GM19025 (cell line): ENCODE measurements at regions not wholly inside any gene's neighbourhood (a gene's known extent, or its start where the extent isn't known, plus 50 kb on each side); places are given as distances from the start of the nearest gene placed in this dataset.

ENCODE experiments used
- ATAC-seq: cut with Tn5 transposase; IDR thresholded peaks from one replicate; pipeline ENCODE4 v1.9.1; 2021; ENCODE audit warnings: mild to moderate bottlenecking, low read depth, moderate library complexity; ENCODE audit not compliant: unreplicated experiment

DNA sequence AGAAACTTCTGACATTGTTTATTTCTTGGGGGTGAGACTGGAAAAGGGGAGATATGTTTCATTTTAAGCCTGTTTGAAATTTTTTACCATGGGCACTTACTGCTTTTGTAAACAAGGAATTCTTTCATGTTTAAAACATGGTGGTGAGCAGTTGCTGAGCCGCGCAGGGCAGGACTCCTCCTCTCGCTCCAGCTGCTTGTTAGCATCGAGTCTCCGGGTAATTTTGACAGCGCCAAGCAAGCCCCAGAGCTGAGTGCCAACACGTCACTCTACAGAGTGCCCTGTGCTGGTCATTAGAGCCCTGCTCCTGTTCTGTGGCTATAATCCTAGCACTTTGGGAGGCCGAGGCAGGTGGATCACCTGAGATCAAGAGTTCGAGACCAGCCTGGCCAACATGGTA is 116.5 kb upstream of the MSX2 start:
- ATAC-seq: no peak

DNA sequence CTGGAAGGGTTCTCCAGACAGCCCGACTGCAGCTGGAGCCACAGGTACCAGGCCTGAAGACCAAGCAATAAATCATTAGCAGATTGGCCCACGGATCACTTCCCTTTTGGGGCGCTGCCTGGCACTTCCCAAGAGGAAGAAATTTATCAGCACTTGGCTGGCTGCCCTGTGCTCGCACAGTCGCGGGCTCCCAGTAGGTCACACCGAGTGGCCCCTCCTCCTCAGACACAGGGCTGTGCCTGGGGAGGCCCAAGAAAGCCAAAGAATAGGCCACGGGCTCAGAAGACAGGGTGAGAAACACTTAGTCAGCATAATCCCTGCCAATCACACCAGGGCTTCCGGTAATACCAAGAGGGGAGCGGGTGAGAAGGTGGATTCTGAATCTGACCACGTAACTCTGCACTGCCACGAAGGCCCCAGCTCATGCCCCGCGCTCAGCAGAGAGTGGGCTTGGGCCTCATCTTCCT is 115.7 kb upstream of the MSX2 start:
- no peak for ATAC-seq

DNA sequence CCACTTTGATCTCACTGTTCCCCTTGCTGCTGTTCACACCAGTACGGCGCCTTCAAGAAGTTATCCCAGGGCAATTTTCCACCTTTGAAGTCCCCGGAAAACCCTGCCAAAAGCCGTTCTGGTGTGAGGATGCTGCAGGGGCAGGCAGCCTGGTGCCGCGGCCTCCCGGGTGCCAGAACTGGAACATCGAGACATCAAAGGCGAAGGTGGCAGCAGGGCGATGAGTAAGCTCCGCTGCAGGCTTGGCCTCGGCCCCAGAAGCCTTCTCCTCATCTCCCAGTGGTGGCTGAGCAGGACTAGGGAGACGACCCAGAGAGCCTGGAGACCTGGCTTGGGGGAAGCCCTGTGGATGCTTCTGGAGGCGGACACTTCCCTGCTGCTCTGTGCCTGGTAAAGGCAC is 115.3 kb upstream of the MSX2 start:
- no peak for ATAC-seq

DNA sequence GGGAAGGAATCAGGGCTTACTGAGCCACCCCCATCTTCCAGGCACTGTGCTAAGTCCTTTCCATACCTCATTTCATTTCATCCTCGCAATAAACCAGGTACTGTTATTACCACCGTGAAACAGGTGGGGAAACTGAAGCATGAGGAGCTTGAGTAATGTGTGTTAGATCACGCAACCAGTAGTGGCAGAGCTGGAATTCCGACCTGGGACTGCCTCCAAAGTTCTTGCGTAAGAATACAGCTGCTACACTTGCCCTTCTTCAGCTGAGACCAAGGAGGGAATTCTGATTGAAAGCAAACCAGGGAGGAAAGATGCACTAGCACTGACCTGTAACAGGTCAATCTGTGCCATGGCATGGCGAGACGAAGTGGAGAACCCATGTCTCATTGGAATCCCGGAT is 113.4 kb upstream of the MSX2 start:
- no peak for ATAC-seq

DNA sequence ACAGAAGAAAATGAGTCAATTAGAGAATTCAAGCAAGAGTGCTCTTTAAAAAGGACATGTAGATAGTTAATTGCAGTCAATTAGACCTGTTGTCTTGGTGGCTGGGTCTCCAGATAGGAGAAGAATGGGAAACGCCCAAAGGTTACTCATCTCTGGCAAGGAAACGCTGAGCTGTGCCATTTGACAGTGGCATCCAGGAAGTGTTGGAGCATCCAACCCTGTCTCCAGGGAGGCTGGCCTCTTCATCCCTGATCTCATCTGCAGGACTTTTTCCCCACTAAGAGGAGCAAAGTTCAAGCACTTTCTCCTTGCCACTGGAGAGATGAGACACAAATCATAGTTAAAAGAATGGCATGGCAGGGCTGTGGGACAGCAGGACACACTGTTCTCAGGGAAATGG is 111.7 kb upstream of the MSX2 start:
- ATAC-seq: no peak

DNA sequence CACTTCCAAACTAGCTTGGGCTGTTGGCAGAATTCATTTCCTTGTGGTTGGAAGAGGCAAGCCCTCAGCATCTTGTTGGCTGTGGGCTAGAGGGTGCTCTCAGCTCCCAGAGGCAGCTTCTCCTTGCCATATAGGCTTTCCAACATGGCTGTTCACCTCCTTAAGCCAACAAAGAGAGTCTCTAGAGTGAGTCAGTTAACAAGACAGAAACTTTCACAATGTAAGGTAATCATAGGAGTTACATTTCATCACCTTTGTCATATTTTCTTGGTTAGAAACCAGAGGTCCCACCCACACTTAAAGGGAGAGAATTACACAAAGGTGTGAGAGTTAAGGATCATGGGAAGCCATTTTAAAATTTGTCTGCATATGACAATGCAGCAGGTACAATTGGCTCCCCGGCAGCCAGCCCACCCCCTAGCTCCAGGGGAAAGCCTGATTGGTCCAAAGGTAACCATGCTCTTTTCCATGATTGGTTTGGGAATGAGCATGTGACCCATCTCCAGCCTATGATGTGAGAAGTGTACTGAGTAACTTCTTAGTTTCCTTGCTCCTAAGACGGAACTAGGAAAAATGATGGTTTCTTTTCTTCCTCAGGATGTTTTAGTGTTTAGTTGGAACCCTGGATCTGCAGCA is 109.8 kb upstream of the MSX2 start:
- no peak for ATAC-seq

DNA sequence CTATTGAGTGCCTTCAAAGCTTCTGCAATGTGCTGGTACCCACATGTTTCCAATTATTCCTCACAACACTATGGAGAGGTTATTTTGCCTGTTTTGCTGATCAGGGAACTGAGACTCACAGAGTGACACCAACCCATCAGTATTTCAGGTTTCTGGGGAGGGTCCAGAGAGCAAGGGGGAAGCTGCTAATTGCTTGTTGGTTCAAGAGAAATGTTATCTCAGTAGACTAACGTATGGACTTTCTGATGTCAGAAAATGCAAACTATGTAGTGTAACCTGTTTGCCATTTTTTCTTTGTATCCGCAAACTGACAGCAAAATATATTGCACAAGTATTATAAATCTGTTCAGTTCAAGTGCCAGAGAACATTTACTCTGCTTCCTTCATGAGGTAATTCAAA is 108.3 kb upstream of the MSX2 start:
- no peak for ATAC-seq

DNA sequence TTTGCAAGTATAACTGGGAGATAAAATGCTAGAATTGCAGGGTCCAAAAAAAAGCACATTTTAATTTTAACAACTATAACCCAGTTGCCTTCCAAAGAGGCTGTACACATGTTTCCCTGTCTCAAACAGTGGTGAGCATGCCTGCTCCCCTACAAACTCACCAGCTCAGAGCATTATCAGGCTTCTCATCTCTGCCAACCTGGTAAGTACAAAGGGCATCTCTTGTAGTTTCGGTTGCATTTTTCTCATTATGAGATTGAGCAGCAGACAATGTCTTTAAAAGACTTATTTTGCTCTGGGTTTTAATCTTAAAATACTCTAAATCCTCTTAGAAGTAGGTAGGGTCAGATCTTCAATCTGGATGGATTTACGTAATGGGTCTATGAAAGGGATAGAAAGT is 107.1 kb upstream of the MSX2 start:
- ATAC-seq: no peak

DNA sequence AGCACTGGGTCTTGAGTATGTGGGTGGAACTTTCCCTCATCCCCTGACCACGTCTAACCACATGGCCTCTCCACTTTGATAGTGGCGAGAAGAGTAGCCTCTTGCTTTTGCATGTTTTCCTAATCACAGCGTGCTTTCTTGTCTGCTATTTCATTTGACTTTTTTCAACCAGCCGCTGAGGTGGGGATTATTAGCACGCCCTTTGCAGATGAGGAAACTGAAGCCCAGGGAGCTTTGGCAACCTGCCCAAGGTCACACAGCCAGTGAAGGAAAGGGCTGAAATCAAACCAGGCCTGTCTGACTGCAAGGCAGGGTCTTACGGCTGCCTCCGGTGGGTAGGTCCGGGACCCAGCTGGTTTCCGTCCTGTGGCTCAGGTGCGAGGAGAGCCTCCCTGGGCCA is 106.5 kb upstream of the MSX2 start:
- no peak for ATAC-seq

DNA sequence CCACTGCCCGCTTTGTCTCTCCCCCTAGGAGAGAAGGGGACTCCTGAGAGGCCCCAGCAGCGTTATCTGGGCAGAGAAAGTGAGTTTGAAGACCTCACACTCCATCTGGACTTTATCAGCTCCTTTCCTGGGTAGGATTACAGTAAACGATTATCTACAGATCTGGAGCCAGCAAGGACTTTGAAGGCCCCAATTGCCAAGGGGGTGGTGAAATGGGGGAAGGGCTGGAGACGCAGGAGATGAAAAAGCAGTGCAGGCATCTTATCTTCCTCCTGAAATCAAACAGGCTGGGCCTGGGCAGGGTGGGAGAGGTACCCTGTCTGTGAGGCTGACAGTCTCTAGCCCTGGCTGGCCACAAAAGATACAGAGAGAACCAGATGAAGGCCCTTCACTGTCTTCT is 105.8 kb upstream of the MSX2 start:
- ATAC-seq: no peak

DNA sequence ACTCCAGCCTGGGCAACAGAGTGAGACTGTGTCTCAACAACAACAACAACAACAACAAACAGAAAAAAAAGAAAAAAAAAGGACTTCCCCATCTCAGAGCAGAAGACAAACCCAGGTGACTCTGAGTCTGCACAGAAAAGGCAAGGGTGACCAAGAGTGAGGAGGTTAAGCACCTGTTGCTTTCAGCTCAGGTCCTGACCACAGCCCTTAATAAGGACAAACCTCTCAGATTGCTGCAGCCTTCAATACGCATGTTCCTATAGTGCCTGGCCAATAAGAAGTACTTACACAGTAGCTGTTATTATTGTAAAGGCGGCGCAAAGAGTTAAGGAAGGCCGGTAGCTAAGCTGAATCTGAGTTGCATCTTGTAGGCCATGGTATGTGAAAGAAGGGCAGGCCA is 102.3 kb upstream of the MSX2 start:
- ATAC-seq: no peak

DNA sequence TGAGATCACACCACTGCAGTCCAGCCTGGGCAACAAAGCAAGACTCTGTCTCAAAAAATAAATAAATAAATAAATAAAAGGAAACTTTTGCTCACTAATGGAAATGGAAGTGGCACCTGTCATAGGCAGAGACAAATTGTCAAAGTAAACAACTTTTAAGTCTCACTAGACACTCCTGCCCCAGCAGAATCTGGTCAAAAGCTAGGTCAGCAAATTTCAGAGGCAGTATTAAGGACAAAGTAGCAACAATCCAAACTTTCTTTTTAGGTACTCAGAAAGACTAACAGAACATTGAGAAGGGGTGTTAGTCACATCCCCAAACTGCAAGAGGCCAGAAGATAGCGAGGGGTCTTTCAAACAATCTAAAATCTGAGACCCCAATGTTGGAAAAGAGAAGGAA is 101.4 kb upstream of the MSX2 start:
- ATAC-seq: no peak

DNA sequence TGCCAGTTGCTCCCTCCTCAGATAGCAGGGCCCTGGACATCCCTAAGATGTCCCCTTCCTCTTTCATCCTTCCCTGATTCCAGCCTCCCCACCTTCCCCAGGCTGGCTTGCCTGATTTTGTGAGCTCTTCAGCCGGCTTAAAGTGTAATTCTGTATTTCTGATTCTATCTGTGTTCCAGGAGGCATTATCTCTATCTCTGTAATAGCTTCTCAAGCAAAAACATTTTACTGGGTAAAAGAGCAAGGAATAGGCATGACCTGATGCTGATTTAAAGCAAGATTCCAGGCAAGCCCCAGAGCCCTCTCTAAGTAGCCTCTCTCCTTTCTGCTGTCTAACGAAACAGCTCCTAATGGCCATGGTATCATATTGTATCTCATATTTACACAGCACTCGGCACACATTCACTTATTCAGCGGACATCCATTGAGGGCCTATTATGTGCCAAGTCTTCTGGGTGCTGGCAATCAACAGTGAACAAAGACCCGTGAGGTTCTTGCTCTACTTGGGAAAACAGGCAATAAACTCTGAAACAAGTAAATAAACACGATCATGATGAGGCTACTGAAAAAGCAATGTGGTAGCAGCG is 100.9 kb upstream of the MSX2 start:
- ATAC-seq: no peak

DNA sequence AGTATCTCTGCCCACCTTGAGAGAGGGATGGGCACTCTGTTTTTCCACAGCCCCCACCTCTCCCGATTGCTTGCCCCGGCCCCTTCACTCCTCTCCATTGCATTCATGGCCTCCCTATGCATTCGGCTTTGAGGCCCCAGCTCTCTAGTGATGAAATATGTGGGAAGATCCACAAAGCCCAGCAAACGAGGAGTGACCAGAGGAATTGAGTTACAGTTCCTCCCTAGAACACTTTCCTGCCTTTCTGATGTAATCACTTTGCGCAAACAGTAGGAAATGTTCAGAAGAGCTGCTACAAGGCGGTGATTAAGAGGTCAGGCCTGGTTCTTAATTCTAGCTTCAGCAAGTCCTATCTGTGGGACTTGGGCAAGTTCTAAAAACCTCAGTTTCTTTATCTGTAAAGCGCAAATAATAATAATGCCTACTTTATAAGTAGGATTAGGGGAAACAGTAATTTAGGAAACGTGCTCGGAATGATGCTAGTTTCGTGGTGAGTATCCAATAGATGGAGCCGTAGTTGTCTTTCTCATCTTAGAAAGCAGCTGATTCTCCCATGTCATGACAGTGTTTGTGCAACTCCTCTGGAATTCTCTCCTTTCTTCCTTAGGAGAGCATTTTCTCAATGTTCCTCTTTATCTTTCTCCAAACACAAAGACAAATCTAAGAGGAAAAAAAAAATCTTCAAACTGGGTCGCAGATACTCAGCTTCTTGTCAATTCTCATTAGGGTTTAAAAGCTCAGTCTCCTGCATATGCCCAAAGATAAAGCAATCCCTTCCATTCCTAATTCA is 99.5 kb upstream of the MSX2 start:
- ATAC-seq: no peak

DNA sequence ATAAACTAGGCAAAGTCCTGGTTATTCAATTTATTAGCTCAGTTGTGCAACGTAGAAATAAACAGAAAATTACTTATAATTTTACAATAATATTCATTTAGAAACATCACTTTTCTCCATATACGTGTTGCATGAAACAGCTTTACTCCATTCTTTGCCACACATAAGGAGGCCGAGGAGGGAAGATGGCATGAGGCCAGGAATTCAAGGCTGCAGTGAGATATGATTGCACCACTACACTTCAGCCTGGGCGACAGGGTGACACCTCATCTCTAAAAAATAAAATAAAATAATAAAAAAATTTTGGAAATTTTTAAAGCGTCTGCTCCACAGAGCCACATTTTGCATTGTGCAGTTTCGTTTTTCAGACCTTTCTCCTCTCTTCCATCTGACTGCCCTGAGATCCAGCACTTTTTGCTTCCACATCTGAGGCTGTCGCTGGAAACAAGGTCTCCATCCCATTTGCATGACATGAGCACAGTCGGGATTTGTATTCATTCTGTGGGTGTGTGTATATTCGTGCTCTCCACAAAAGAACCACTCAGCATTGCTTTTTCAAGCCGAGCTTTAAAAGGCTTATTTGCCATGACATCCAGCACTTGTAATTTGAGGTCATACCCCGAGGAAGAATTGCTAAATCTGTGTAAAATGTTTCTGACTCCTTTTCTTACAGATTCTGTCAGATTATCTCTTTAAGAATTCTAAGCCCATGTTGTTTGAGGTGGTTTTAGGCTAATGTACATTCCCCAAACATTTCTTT is 98.6 kb upstream of the MSX2 start:
- no peak for ATAC-seq

DNA sequence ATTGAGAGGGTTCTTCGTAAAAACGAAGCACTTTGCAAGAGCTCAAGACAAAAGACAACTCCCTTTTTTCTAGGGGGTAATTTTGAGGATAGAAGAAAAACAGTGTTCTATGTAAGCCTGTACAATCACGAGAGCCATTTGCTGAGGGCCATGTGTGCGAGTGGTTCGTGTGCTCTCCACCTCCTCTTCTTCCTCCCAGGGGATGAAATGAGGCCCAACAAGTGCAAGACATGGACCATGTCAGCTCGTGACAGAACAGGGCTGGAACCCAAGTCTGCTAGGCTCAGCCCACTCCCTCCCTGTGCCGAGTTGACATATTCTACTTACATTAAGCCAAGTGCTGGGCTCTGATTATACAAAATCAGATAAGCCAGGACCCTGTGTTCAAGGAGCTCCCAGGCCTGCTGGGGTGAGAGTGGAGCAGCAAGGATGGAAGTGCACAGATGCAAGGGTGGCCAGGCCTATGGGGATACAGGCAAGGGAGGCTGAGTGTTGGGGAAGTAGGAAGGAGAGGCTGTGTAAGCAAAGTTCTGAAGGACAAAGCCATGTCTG is 97.9 kb upstream of the MSX2 start:
- no peak for ATAC-seq

DNA sequence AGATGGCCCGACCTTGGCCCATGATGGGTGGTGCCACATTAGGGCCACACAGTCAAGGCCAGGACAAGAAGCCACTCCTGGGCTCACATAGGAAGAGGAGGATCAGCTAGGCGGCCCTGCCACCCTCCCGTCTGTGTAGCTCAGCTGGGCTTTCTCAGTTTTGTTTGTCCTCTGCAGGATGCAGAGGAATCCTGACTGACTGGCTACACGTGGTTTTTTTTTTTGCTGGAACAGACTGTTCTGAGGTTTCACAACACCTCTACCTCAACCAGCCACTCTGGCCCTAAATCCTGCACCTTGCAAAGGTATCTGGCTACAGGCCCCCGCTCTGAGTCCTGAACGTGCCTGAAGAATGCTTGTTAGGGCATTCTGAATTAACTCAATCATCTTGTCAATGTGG is 88.3 kb upstream of the MSX2 start:
- no peak for ATAC-seq

DNA sequence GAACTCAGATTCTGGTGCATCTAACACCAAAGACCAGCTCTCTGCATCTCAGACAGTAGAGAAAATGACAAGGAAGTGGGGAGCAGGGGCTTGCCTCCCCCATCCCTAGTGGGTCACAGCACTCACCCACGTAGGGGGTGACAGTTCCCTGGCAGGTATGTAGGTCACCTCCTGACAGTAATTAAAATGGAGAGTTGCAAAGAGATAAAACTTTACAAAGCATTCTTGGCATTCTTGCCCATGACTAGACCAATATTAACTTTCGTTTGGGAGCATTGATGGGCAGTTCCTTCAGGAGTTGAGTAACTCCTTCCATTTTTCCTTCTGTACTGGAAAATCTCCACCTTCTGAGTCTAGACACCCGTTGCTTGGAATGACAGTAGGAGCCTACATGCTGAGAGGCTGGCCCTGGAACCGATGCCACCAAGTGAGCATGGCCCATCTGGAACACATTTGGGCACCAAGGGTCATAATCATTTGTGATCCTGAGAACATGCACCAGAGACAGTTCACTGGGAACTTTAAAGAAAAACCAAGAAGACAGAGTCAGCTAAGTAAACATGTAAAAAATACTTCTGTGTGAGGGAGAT is 81.5 kb upstream of the MSX2 start:
- no peak for ATAC-seq

DNA sequence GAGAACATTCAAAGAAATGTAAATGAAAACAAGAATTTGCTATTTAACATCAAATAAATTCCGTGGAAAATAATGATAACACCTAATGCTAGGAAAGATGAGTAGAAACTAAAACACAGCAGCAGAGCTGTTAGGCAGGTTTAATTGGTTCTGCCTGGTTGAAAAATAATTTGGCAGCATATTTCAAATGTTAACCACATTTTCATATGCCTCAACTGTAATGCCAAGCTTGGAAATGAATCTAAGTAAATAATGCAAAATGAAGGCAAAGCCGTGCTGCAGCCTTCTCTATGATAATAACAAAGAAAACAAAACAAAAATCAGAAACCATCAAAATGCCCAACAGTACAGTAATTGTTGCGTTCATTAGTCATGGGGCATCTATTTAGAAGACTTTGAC is 79.9 kb upstream of the MSX2 start:
- ATAC-seq: no peak

DNA sequence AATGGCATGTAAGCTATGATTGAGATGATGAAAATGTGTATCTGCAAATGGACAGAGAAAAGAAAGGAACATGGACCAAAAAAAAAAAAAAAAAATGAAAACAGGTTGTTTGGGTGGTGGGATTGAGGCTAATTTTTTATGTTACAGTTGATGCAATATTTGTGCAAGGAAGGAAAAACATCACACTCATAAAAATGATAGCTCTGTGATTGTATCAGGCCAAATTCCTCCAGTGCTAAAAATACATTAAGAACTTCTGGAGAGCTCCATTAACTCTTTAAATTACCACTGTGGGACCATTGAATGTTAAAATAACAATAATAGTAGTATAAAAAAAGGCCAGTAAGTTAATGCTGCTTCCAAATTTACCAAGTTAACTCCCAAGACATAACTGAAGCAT is 79.5 kb upstream of the MSX2 start:
- no peak for ATAC-seq

DNA sequence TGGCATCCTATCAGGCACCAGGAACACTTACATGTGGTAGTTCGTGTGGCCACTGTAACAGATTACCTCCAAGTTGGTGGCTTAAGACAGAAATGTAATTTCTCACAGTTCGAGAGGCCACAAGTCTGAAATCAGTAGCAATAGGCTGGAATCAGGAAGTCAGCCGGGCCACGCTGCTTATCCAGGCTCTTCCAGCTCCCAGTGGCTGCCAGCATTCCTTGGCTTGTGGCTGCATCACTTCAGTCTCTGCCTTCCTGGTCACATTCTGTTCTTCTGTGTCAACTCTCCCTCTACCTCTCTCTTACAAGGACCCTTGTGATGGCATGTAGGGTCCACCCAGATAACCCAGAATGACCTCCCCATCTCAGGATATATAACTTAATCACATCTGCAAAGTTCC is 78.7 kb upstream of the MSX2 start:
- ATAC-seq: no peak
